ENCODE measurements at regions not wholly inside any gene's neighbourhood (a gene's known extent, or its start where the extent isn't known, plus 50 kb on each side); places are given as distances from the start of the nearest gene placed in this dataset.

- H3K27me3 Mint-ChIP-seq = peaks cover 3% of the 10 kb centered on the region
- no peak for DNase-seq
- no peak overlapping the region for H3K4me3 Mint-ChIP-seq
- H3K9me3 Mint-ChIP-seq = no peaks in the 10 kb centered on the region
- H3K36me3 Mint-ChIP-seq (ENCODE audit: low read depth) = no peaks in the 10 kb centered on the region
- H3K4me1 Mint-ChIP-seq (ENCODE audit: low read depth) = no peaks in the 10 kb centered on the region
- H3K27ac Mint-ChIP-seq = no peak overlapping the region
These were observed 187.1 kb upstream of the OSR1 start for GRCh38 chr2:19545507-19545906.

GRCh38 chr2:19543663-19544383, 185.4 kb upstream of the OSR1 start:
- Mint-ChIP-seq H3K27ac (no peak overlapping the region), H3K4me3 (no peak overlapping the region), H3K27me3 (peaks cover 2% of the 10 kb centered on the region), H3K4me1 (ENCODE audit: low read depth) (no peaks in the 10 kb centered on the region), H3K36me3 (ENCODE audit: low read depth) (no peaks in the 10 kb centered on the region), H3K9me3 (no peaks in the 10 kb centered on the region)
- DNase-seq = no peak

DNA sequence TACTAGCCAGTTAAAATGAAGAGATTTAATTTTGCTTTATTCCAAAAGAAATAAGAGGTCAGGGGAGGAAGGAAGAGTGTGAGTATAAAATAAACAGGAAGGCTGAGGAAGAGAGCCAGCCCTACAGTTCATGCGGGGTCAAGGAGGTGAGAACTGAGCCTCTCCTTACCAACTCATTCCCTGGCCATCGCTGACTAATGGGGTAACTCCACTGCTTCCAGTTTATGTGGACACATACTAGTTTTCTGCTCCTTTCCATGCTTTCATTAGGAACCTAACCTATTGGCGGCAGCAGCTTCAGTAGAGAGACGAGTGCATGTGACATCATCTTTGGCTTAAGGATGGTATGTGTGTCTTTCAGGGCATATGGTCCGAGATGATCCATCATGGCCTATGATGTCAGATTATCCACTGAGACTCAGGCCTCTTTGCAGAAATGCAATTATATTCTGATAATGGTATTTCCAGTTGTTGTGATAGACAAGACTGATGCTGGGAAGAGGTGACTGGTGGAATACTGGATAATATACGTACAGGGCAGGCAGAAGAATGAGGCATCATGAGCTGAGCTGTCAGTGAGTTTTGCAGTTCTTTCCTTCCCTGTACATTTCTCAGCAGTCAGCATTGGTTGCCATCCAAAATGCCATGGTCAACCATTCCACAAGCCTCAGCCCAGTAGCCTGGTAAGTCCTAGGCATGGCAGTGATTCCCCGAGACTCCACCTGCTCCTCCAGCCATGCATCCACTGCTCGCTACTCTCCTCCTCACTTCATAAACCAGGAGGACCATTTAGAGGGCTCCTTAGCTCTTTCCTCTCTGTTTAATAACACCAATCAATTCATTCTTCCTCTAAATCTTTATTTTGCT, 184.6 kb upstream of the OSR1 start:
- Mint-ChIP-seq H3K27me3 (peaks cover 2% of the 10 kb centered on the region), H3K4me3 (no peak overlapping the region), H3K4me1 (ENCODE audit: low read depth) (no peaks in the 10 kb centered on the region), H3K9me3 (no peaks in the 10 kb centered on the region), H3K27ac (no peak overlapping the region), H3K36me3 (ENCODE audit: low read depth) (no peaks in the 10 kb centered on the region)
- no peak for DNase-seq

GRCh38 chr2:19541884-19542283, 183.5 kb upstream of the OSR1 start:
- no peaks in the 10 kb centered on the region for H3K27me3 Mint-ChIP-seq
- no peak overlapping the region for H3K4me3 Mint-ChIP-seq
- no peaks in the 10 kb centered on the region for H3K4me1 Mint-ChIP-seq (ENCODE audit: low read depth)
- H3K9me3 Mint-ChIP-seq = no peaks in the 10 kb centered on the region
- H3K36me3 Mint-ChIP-seq (ENCODE audit: low read depth) = no peaks in the 10 kb centered on the region
- no peak for DNase-seq
- no peak overlapping the region for H3K27ac Mint-ChIP-seq

DNA sequence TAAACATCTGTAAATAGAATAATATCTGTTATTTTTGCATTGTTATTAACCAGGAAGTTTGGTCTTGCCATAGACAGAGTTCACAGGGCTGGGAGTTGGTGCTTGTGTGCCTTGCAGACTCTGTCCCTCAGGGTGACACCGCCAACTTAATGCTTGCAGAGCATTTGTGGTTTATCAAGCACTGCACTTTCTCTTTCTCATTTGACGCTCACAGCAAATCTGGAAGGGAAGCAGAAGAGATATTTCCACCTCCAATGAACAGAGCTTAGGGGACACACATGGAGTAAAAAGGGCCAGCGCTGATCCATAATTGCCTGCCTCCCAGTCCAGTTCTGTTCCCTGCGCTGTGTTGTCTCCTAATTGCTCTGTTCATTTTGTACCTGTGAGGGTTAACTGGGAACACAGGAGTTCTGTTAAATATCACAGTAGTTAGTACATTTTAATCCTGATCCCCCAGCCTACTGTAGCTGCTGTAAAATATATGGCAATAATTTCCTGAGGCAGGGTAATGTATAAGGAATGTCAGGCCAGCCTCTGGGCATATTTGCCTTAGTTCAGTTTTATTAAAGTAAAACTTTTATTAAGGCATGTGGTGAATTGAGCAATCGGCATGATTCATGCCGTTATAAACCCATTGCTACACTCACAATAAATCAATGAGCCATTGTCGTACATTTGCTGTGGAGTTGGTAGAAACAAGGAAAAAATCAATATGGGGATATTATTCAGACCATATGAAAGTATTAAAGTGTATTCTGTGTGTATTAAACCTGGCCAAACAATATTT, 182.5 kb upstream of the OSR1 start:
- no peaks in the 10 kb centered on the region for H3K27me3 Mint-ChIP-seq
- no peaks in the 10 kb centered on the region for H3K4me1 Mint-ChIP-seq (ENCODE audit: low read depth)
- DNase-seq = no peak
- no peak overlapping the region for H3K4me3 Mint-ChIP-seq
- H3K9me3 Mint-ChIP-seq = no peaks in the 10 kb centered on the region
- no peak overlapping the region for H3K27ac Mint-ChIP-seq
- H3K36me3 Mint-ChIP-seq (ENCODE audit: low read depth) = no peaks in the 10 kb centered on the region

DNA sequence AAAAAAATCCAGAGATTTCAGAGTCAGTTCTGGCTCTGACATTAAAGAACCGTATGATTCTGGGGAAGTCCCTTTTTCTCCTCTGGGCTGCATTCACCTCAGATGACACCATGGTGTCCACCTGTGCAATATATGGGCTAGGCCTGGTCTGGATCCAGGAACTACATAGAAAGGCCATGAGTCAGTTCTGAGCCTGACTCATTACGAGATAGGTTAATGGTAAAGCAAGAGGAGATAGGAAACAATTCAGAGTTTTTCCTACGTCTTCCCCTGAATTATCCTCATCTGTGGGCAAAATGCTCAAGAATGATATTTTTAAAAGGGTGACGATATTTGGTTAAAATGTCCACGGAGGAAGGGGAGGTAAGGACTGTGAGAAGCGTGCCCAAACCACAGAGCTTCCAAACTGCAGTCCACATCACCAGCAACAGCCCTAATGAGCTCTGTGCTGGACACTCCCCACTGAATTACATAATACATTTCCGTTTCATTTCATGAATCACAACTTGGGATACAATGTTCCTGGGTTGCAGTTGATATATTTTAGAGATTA, 180.1 kb upstream of the OSR1 start:
- Mint-ChIP-seq H3K4me3 (no peak overlapping the region), H3K27me3 (no peaks in the 10 kb centered on the region), H3K36me3 (ENCODE audit: low read depth) (no peaks in the 10 kb centered on the region), H3K4me1 (ENCODE audit: low read depth) (no peaks in the 10 kb centered on the region), H3K9me3 (no peaks in the 10 kb centered on the region), H3K27ac (no peak overlapping the region)
- DNase-seq = no peak

DNA sequence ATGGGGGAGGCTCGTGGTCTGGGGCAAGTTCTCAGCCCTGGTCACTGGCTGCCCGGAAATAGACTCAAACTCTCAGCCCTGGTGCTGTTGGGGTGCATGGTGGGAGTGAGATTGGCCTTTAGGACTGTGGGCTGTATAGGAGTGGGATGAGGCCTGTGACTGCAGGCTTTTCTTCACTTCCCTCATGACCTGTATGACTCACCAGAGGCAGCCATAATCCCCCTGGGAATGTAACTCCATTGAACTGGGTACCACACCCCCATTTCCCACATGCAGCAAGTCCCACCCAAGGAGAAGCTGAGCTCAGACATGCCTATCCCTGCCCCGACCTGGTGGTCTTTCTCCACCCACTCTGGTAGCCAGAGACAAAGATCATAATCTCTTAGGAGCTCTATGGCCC, 177.7 kb upstream of the OSR1 start:
- Mint-ChIP-seq H3K4me3 (no peak overlapping the region), H3K9me3 (no peaks in the 10 kb centered on the region), H3K27me3 (peaks cover 14% of the 10 kb centered on the region), H3K36me3 (ENCODE audit: low read depth) (no peaks in the 10 kb centered on the region), H3K27ac (no peak overlapping the region), H3K4me1 (ENCODE audit: low read depth) (no peaks in the 10 kb centered on the region)
- no peak for DNase-seq

GRCh38 chr2:19532547-19533196, 174.2 kb upstream of the OSR1 start:
- Mint-ChIP-seq H3K27me3 (peaks cover 32% of the 10 kb centered on the region), H3K27ac (no peak overlapping the region), H3K4me3 (no peak overlapping the region), H3K4me1 (ENCODE audit: low read depth) (no peaks in the 10 kb centered on the region), H3K9me3 (no peaks in the 10 kb centered on the region), H3K36me3 (ENCODE audit: low read depth) (no peaks in the 10 kb centered on the region)
- no peak for DNase-seq

- Mint-ChIP-seq H3K27me3 (peaks cover 43% of the 10 kb centered on the region), H3K4me3 (no peak overlapping the region), H3K27ac (no peak overlapping the region), H3K4me1 (ENCODE audit: low read depth) (no peaks in the 10 kb centered on the region), H3K9me3 (no peaks in the 10 kb centered on the region), H3K36me3 (ENCODE audit: low read depth) (no peaks in the 10 kb centered on the region)
- DNase-seq = no peak
These were observed 171.3 kb upstream of the OSR1 start for GRCh38 chr2:19529677-19530076.

- H3K9me3 Mint-ChIP-seq = no peaks in the 10 kb centered on the region
- no peaks in the 10 kb centered on the region for H3K4me1 Mint-ChIP-seq (ENCODE audit: low read depth)
- no peak overlapping the region for H3K27ac Mint-ChIP-seq
- no peaks in the 10 kb centered on the region for H3K36me3 Mint-ChIP-seq (ENCODE audit: low read depth)
- DNase-seq = no peak
- peaks cover 52% of the 10 kb centered on the region for H3K27me3 Mint-ChIP-seq
- no peak overlapping the region for H3K4me3 Mint-ChIP-seq
These were observed 169.3 kb upstream of the OSR1 start for GRCh38 chr2:19527771-19528170.

- no peak for DNase-seq
- H3K4me3 Mint-ChIP-seq = no peak overlapping the region
- H3K27me3 Mint-ChIP-seq = peaks cover 39% of the 10 kb centered on the region
- H3K9me3 Mint-ChIP-seq = no peaks in the 10 kb centered on the region
- H3K4me1 Mint-ChIP-seq (ENCODE audit: low read depth) = no peaks in the 10 kb centered on the region
- H3K36me3 Mint-ChIP-seq (ENCODE audit: low read depth) = no peaks in the 10 kb centered on the region
- H3K27ac Mint-ChIP-seq = no peak overlapping the region
These were observed 166.9 kb upstream of the OSR1 start for GRCh38 chr2:19525313-19525712.

DNA sequence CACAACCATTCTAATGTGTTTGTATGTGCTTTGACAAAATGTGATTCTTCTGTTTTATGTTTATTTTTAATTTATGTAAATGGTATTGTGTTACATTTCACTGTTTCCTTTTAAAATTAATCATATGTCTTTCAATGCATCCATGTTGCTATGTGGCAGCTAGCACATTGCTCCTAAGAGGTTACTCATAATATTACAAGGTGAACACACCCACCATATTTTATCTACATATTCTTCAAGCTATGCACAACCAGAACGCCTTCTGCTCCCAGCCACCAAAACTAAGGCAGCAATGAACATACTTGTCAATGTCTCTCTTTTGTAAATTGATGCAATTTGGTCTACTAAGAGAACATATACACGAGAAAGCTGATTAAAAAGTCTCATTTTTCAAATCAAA, 160.6 kb upstream of the OSR1 start:
- no peaks in the 10 kb centered on the region for H3K9me3 Mint-ChIP-seq
- no peaks in the 10 kb centered on the region for H3K4me1 Mint-ChIP-seq (ENCODE audit: low read depth)
- H3K36me3 Mint-ChIP-seq (ENCODE audit: low read depth) = no peaks in the 10 kb centered on the region
- no peak overlapping the region for H3K4me3 Mint-ChIP-seq
- peaks cover 27% of the 10 kb centered on the region for H3K27me3 Mint-ChIP-seq
- no peak overlapping the region for H3K27ac Mint-ChIP-seq
- DNase-seq = no peak

DNA sequence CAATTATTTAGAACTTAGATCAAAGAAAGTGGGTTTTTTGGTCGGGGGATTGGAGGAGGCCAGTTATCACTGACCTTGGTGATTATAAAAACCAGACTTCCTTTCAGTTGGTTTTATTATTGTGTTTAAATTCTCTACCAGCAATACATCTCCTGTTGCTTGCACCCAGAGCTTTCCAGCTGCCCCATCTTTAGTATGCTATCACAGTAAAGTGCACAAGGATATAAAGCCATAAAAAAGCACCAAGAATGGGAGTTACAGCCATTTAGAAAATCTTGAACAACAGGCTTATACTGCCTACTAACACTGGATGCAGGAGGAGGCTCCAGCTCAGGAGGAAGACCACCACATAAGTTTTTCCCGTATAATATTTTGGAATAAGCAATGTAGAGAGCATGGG, 148.7 kb upstream of the OSR1 start:
- Mint-ChIP-seq H3K4me1 (ENCODE audit: low read depth) (no peaks in the 10 kb centered on the region), H3K27ac (no peak overlapping the region), H3K4me3 (no peak overlapping the region), H3K9me3 (no peaks in the 10 kb centered on the region), H3K27me3 (peaks cover 38% of the 10 kb centered on the region), H3K36me3 (ENCODE audit: low read depth) (no peaks in the 10 kb centered on the region)
- DNase-seq = no peak

All from activated T-cell treated with anti-CD3 and anti-CD28 coated beads, Interleukin-2, amount 50 U/mL, for 24 hours (primary cell).